LNCaP clone FGC (cell line): ENCODE measurements at regions not wholly inside any gene's neighbourhood (a gene's known extent, or its start where the extent isn't known, plus 50 kb on each side); places are given as distances from the start of the nearest gene placed in this dataset.
"Not testable (repeated sequence)": the region's sequence is repeated elsewhere in the genome, so short reads cannot be mapped to it uniquely, and the experiment has no call there.

ENCODE experiments used
- DNase-seq: peaks from one replicate; pipeline ENCODE4 v3.0.0-alpha.2; 2011; ENCODE audit warnings: low read depth
- H3K4me3 ChIP-seq: 2 replicates; pipeline ENCODE4 v1.5.1; 2011; ENCODE audit warnings: mild to moderate bottlenecking, low read depth, low read length, control low read depth
- TF ChIP-seq, protein P1 (sequence below): IDR thresholded peaks from 2 replicates; pipeline ENCODE4 v1.5.1; 2012; ENCODE audit warnings: mild to moderate bottlenecking; ENCODE audit not compliant: control insufficient read depth, insufficient read depth; ENCODE audit errors: extremely low read depth

DNA sequence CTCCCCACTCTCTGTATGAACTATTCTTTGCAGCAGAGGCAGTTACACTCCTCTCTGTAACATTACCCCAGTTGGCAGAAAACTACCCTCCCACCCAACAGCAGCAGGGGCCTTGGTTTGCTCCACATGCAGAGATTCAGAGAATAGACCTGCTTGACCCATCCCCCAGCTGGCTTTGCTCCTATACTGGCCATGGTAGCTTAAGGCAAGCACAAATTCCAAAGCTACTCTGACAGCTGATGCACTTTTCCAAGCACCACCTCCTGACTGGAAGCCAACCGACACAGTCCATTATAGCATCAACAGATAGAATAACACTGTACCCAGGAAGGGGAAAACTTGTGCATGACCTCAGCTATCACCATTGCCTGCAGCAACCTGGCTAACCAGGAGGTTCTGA, 846.5 kb upstream of the NCAM2 start:
- H3K4me3 ChIP-seq = no peak overlapping the region
- TF ChIP-seq, protein P1, sequence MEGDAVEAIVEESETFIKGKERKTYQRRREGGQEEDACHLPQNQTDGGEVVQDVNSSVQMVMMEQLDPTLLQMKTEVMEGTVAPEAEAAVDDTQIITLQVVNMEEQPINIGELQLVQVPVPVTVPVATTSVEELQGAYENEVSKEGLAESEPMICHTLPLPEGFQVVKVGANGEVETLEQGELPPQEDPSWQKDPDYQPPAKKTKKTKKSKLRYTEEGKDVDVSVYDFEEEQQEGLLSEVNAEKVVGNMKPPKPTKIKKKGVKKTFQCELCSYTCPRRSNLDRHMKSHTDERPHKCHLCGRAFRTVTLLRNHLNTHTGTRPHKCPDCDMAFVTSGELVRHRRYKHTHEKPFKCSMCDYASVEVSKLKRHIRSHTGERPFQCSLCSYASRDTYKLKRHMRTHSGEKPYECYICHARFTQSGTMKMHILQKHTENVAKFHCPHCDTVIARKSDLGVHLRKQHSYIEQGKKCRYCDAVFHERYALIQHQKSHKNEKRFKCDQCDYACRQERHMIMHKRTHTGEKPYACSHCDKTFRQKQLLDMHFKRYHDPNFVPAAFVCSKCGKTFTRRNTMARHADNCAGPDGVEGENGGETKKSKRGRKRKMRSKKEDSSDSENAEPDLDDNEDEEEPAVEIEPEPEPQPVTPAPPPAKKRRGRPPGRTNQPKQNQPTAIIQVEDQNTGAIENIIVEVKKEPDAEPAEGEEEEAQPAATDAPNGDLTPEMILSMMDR = no peak
- DNase-seq = no peak

DNA sequence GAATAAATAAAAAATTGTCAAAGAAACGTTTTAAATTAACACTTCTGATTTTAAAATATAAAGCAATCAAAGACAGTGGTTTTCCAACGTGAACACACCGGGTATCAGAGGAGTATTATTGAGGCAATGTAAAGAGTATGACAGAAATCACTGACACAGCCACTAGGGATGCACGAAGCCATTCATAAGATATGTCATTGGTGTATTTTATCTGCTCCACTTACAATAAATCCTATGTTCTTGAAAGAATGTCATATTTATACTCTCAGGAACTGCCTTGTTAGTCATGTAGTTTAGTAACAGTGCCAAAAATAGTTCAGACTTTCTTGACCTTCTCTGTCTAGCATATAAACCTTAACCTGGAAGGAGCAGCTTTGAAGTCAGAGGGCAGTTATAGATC, 835.0 kb upstream of the NCAM2 start:
- TF ChIP-seq, protein P1 = no peak
- no peak for DNase-seq

DNA sequence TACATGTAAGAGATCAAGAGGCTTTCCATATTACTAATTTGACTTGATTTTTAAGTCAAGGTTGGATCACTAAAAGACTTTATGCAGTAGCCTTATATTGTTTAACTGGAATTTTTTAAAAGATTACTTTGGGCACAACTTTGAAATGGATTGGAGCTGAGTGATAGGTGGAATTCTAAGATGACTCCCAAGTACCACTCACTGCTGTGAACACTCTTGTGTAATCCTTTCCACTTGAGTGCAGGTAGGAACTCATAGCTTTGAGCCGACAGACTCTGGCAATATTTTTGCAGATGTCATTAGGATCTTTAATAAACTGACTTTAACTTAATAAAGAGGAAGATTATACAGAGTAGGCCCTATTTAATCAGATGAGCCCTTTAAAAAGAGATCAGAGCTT, 831.1 kb upstream of the NCAM2 start:
- no peak for DNase-seq
- no peak overlapping the region for H3K4me3 ChIP-seq
- TF ChIP-seq, protein P1 = no peak

More for the DNA sequence above, 835.0 kb upstream of the NCAM2 start:
- H3K4me3 ChIP-seq = no peak overlapping the region

DNA sequence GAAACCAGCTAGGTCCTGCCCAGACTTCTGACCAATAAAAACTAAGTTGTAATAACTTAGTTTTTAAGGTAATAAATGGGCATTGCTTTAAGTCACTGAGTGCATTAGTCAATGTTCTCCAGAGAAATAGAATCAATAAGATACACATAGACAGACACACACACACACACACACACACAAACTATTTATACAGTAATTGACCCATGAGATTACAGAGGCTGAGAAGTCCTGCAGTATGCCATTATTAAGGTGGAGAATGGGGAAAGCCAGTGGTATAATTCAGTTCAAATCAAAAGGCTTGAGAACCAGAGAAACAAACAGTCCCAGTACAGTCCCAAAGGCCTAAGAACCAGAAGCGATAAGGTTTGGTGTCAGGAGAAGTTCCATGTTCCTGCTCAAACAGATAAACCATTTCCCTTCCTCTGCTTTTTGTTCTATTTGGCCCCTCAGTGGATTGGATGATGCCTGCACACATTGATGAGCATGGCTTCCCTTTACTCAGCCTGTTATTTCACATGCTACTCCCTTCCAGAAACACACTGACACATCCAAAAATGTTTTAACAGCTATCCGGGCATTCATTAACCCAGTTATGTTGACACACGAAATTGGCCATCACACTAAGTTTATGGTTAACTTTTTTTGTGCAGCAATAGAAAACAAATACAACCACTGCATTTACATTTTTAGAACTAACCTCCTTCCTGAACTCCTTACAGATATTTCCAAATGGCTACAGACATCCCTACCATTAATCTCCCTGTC, 828.2 kb upstream of the NCAM2 start:
- TF ChIP-seq, protein P1 = no peak
- no peak for DNase-seq
- H3K4me3 ChIP-seq = no peak overlapping the region

DNA sequence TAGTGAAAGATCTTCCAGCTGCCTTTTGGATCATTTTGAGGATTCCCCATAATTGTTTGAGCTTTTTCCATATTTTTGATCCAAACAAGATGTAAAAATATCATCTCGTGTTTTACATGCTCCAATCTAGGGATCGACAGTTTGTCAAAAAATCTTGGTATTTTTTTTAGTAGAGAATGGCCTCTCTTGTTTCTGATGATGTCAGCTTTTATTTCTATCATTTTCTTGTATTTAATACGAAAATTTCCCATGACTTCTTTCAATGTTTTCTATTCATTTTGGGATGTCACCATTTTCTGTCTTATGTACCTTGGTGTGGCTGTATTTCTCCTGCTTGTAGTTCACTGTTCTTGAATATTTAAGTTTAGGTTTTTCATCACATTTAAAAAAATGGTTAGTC, 812.0 kb upstream of the NCAM2 start:
- H3K4me3 ChIP-seq = no peak overlapping the region
- DNase-seq = no peak
- TF ChIP-seq, protein P1 = no peak

DNA sequence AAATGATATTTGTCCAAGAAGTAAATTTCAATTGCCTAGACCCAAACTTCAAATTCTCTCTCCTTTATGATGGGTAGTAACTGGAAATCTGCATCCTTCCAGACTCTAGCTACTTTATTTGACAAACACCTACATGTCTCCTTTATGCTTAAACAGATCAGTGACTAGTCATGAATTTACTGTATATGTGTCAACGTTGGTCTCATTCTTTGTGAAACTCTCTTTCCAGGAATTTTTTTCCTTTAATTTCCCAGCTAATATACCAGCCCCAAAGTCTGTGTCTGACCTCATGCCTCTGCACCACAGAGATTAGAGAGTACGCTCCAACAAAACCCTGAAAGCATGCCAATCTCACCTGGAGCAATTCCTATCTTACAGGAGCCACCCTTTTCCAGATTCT, 811.2 kb upstream of the NCAM2 start:
- TF ChIP-seq, protein P1 = no peak
- H3K4me3 ChIP-seq = no peak overlapping the region
- DNase-seq = no peak

DNA sequence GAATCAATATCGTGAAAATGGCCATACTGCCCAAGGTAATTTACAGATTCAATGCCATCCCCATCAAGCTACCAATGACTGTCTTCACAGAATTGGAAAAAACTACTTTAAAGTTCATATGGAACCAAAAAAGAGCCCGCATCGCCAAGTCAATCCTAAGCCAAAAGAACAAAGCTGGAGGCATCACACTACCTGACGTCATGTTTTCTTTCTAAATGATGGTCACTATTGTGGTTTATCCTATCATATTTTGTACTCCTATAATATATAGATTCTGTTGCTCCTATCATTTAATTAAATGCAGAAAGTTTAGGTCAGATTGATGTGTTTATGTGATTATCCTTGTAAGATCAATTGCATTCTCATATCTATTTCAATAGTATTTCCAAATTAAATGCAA, 796.9 kb upstream of the NCAM2 start:
- not testable (repeated sequence) for DNase-seq

More for the DNA sequence above, 796.9 kb upstream of the NCAM2 start:
- H3K4me3 ChIP-seq = not testable (repeated sequence)
